ENCODE measurements at regions not wholly inside any gene's neighbourhood (a gene's known extent, or its start where the extent isn't known, plus 50 kb on each side); places are given as distances from the start of the nearest gene placed in this dataset.

DNA sequence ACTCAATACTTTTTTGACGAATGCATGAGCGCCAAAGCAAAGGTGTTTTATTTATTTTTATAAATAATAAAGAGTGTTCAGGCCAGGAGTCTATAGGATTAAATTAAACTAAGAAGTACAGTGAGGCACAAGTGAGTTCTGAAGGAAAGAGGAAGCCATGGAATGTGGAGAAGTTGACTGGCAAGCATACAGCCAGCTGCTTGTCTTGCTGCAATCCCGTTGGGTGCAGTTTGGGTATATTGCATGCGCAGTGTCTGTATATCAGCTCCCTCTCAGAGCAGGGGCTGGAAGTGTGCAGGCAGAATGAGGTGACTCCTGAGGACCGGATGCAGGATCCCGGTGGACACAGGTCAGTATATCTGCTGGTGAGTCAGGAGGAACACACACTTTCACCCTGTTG is 315.6 kb downstream of the ZSWIM6 start:
- TF ChIP-seq RNF2 (IDR thresholded peaks at IDR 0.05; ENCODE audit: borderline replicate concordance, low read depth) (no peak), KDM1A (IDR thresholded peaks at IDR 0.05; ENCODE audit: low read depth) (no peak), JUN (IDR thresholded peaks at IDR 0.05) (no peak), BHLHE40 (IDR thresholded peaks at IDR 0.05; ENCODE audit: low read depth, low read length) (no peak)
- TF ChIP-seq, protein P1, sequence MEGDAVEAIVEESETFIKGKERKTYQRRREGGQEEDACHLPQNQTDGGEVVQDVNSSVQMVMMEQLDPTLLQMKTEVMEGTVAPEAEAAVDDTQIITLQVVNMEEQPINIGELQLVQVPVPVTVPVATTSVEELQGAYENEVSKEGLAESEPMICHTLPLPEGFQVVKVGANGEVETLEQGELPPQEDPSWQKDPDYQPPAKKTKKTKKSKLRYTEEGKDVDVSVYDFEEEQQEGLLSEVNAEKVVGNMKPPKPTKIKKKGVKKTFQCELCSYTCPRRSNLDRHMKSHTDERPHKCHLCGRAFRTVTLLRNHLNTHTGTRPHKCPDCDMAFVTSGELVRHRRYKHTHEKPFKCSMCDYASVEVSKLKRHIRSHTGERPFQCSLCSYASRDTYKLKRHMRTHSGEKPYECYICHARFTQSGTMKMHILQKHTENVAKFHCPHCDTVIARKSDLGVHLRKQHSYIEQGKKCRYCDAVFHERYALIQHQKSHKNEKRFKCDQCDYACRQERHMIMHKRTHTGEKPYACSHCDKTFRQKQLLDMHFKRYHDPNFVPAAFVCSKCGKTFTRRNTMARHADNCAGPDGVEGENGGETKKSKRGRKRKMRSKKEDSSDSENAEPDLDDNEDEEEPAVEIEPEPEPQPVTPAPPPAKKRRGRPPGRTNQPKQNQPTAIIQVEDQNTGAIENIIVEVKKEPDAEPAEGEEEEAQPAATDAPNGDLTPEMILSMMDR (IDR thresholded peaks at IDR 0.05), result no peak
